ENCODE measurements at regions not wholly inside any gene's neighbourhood (a gene's known extent, or its start where the extent isn't known, plus 50 kb on each side); places are given as distances from the start of the nearest gene placed in this dataset.

GRCh38 chr1:89770391-89770790, 50.4 kb upstream of the LRRC8D start:
- TF ChIP-seq POLR2A (IDR thresholded peaks at IDR 0.05) (no peak), CTCF (IDR thresholded peaks at IDR 0.05 in 4 of 5, conservative IDR thresholded peaks at IDR 0.05 in 1 of 5) (no peak)
- Histone ChIP-seq H3K4me3 (no peak overlapping the region), H3K36me3 (no peaks in the 10 kb centered on the region), H3K4me1 (no peaks in the 10 kb centered on the region), H3K27ac (no peak overlapping the region), H3K9me3 (no peaks in the 10 kb centered on the region), H3K27me3 (no peaks in the 10 kb centered on the region)
- ATAC-seq = no peak
- DNase-seq = no peak
- in situ Hi-C loops (cut with MboI; ENCODE audit: low sequenced_read_pairs in 4 of 4) (loop anchor here in 3 of 4 donors (25.0 kb wide), 2 partner anchors 133 to 258 kb away; partner anchors contain the start of genes LRRC8C (in 2 of the 3) and LRRC8B (in 1 of the 3)), intact Hi-C loops (cut with DNase I; ENCODE audit: low total_unique reads) (no loop called here)

Measured in gastrocnemius medialis (tissue), 4 donors.